HPDE6-E6E7 (cell line): ENCODE measurements at regions not wholly inside any gene's neighbourhood (a gene's known extent, or its start where the extent isn't known, plus 50 kb on each side); places are given as distances from the start of the nearest gene placed in this dataset.

Experiments used
- DNase-seq: peaks from one replicate; pipeline ENCODE4 v3.0.0; 2011; ENCODE audit warnings: missing footprints; ENCODE audit errors: extremely low spot score

DNA sequence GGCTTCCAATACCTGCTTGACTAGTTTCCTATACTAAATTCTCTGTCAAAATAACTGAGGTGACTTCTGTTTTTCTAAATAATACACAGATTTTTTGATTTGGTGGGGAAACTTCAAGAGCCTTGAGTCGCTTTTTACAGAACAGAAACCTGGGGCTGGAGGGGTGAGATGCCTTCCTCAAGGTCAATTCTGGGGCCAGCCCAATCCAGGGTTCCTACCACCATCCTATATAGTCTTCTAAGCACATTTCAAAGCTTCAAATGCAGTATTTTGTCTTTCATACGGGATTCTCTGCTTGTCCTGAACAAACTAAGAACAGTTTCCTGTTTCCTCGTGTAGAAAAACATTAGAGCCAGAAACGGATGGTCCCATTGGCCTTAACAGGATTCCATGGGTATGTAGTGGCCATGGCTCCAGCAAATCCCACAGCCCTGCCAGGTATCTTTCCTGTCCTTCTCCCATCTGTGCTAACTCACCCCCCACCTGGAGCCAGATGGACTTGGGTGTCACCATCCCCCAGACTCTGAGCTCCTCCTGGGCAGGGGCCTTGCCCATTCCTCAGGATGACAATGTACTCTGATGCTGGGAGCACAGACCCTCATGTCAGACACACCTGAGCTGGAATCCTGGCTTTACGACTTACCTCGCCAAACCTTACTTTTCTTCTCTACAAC lies 146.9 kb downstream of the KLF13 start:
- no peak for DNase-seq

- no peak for DNase-seq
These were observed 147.6 kb downstream of the KLF13 start for GRCh38 chr15:31474059-31474868.

GRCh38 chr15:31476236-31476810 lies 149.7 kb downstream of the KLF13 start:
- no peak for DNase-seq

DNA sequence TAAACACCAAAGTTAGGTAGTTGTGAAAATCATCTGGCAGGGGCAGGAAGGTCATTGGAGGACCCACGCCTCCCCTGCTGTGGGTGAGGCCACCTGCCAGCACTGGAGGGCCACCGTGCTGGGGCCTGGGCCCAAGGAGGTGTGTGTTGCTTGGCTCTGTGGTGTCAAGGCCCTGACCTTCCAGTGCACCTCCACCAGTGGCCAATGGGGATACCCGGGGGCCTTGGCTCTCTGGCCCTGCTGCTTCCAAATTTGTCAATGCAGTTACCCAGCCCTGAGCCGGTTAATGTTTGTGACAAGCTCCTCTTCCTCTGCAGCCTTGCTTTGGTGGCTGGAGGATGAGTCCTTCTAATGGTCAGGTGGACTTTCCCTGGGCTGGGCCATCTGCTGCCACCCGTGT lies 150.2 kb downstream of the KLF13 start:
- DNase-seq = no peak

DNA sequence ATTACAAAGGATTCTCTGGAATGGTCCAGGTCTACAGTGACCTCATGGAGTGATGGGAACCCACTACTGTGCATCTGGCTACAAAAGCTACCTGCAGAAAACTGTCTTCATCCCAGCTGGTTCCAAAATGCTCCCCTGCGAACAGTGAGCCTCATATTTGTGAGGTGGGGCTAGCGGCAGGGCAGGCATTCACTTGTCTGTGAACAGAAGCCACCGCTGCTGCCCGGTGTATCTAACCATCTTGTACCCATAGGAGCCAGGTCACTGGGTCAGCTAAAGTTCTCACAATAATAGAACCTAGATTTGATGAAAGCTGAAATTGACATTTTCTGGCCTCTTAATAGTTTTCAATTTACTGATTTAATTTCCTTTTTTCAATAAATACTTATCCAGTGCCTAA lies 150.7 kb downstream of the KLF13 start:
- no peak for DNase-seq

- no peak for DNase-seq
These were observed 151.4 kb downstream of the KLF13 start for GRCh38 chr15:31477851-31478701.

DNA sequence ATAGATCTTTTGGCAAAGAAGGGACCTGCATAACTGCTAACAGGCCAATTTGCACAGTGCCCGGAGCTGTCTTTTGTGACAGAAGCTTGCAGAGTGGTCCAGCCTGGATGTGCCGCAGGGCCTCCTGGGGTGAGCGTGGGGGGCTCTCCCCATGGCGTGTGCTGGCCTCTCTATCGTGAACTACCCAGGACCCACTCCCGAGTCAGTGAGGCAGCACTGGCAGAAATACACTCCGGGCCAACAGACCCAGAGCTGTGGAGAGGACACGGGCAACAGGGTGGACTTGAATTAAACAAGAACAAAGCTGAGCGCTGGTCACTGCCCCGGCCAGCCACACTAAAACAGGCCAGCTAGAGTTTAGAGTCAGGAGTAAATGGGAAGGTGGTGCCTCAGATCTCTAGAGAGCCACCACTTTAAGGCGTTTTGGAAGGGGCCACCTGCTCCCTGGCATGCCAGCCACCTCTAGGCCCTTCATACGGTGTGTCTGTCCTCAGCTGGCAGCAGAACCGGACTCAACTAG lies 152.1 kb downstream of the KLF13 start:
- DNase-seq = no peak

DNA sequence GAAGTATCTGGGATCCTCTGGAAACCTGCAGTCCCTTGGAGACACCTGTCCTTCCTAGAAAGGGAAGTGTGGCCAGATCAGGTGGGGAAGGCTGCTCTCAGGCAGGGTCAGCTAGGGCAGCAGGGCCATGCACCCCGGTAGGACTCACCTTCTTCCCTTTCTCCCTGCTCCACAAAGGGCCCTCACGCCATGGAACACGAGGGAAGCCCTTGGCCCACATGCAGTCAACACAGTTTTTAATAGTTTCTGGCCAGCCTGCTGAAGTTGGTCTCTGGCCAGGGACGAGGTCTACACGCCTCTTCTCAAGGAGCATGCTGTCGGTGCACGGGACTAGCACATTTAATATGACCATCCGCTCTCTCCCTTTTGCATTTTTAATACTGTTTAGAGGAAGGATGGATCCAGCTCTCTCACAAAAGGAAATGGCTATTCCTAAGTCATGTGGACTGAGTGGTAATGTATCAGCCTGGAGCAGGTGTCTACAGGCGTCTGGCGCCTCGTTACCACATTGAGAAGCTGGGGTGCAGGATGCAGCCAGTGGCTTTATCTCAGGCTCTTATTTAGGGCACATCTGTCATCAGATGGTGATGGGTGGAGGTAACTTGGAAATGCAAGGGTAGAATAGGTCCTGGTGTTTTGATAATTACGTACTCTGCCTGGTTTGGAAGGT lies 153.9 kb downstream of the KLF13 start:
- no peak for DNase-seq

- DNase-seq = no peak
These were observed 154.5 kb downstream of the KLF13 start for GRCh38 chr15:31481142-31481541.

DNA sequence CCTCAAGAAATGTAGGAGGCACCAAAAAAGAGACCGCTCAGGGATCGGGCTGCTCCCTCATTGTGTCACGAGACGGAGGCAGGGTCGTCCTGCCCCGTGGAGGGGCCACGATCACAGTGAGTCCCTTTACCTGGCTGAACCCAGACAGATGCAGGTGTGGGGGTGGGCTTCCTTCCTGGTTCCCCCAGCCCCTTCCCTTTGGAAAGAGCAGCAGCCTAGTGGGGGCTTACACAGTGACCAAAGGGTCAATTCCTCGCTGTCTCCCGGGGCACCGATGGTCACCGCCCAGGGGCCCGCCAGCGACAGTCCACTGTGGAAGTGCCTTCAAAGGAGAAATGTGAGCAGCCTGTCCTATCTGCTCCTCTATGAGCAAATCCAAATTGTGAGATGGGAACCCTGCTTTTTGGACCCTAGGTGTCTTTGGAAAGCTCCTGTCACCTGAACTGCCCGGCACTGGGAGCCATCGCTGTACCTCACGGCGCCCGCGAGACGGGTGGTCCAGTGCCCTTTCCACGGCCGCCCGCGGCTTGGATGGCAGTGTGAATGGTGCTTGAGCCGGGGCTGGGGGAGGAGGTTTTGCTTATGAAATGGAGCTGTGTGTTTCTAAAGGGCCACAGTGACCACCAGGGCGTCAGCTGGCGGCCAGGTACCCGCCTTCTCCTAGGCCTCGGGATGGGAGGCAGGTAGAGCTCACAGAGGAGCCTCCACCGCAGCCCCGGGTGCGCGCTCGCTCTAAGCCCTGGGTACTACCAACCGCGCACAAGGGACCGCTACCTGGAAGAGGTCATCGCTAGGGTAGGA lies 155.7 kb downstream of the KLF13 start:
- no peak for DNase-seq

GRCh38 chr15:31483053-31483985 lies 156.7 kb downstream of the KLF13 start:
- DNase-seq = no peak

DNA sequence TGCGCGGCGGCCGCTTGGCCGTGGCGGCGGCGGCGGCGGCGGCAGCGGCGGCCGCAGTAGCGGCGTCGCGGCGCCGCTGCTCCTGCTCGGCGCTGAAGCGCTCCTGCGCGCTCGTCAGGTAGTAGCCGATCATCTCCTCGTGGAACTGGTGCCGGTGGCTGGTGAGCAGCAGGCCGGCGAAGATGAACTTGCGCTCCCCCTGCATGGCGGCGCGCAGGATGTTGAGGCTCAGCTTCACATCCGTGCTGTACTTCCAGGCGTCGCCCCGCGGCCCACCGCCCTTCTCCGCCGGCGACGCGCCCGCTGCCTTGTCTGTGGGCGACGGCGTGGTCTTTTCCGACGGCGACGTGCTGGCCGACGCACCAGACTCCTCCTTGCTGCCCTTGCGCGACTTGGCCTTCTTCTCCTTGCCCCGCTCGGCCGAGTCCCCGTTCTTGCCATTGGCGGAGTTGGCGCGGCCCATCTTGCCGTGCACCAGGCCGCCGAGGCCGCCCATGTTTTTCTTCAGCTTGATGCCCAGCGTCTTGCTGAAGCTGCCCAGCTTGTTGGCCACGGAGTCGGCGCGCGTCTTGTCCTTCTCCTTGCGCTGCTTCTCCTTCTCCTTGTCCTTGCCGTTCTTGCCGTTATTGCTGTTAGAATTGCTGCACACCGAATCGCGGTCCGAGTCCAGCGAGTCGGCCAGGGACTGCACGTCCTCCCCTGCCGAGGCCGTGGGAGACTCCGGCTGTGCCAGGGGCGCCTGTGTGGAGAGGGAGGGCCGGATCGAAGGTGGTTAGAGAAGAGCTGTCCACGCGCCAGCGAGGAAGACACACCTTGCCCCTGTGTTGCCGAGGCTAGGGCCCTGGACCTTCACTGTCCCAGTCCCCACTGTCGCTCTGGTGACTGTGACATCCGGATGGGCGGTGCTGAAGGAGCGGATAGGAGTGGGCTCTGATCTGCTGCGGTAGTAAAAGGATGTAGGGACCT lies 157.6 kb downstream of the KLF13 start:
- no peak for DNase-seq

DNA sequence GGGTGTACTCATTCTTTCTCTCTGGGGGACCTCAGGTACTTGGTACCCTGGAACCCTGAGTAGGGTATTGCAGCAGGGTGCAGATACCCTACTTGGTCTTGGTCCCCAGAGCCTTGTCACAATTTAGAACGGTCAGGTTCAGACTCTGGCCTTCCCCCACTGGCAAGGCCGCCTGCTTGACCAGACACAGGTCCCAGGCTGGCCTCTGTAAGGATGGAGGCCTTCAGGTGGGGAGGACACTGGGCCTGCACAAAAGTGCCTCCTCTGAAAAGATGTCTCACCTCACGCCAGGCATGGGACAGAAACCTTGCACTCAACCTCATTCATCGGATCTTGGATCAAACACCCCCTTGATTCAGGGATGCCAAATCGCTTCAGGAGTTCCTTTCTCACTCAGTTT lies 158.4 kb downstream of the KLF13 start:
- DNase-seq = no peak

DNA sequence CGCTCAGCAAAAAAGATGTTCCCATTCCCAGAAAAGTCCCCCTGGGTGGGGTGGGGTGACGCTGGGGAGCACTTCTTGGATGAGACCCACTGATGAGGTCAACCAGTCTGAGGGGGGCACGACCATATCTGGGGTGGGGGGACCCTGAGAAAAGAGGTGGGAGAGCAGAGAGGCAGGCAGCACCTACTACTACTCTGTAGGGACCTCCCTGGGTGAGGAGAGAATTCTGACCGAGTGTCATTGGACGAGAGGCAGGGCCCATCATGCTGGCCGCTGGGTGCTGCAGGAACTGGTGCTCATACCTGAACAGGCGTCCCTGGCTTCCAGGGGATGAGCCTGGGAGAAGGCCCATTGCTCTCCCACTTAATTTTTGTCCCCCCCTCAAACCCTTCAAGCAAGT lies 158.8 kb downstream of the KLF13 start:
- no peak for DNase-seq

DNA sequence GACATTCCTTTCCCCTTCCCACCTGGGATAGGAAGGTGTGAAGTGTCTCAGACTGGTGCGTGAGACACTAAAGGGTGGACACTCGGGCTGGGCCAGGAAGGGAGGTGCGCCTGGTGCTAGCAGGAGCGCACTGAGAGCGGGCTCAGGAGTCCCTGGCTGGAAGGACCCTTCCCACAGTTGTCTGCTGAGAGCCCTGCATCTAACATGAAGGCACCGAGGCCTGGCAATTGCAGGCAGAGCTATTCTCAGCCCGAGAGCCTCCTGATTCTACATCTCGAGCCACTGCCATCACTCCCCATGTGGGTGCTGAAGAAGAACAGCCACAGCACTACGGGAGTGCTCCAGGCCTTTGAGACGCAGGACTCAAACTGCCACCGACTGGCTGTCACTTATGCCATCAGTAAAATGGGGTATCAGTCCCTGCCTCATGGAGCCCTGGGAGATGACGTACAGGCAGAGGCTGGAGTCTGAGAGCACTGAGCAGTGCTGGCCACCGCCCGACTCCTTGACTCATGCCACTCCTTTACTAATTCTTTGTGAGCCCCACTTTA lies 159.4 kb downstream of the KLF13 start:
- no peak for DNase-seq

- no peak for DNase-seq
These were observed 159.9 kb downstream of the KLF13 start for GRCh38 chr15:31486506-31486905.

GRCh38 chr15:31486906-31487695 lies 160.5 kb downstream of the KLF13 start:
- no peak for DNase-seq
